AG04449 (cell line): ENCODE measurements at regions not wholly inside any gene's neighbourhood (a gene's known extent, or its start where the extent isn't known, plus 50 kb on each side); places are given as distances from the start of the nearest gene placed in this dataset.
A peak's percentile ranks its signal among the peaks of the same experiment; 100 is the strongest.

Source experiments
- CTCF ChIA-PET: fragments of 350-600 bp; formaldehyde crosslinking; extraction: SDS; loops from one replicate; lab custom pipeline; 2021; ENCODE audit warnings: antibody characterized with exemption; lab: Yijun Ruan, JAX
- POLR2A ChIA-PET: fragments of 400-600, 350-600 bp; formaldehyde crosslinking; extraction: SDS; loops from one replicate; lab custom pipeline; 2020; ENCODE audit warnings: antibody characterized with exemption, inconsistent platforms; lab: Yijun Ruan, JAX
- DNase-seq: peaks from one replicate; pipeline ENCODE4 v3.0.0-alpha.2; 2010; ENCODE audit warnings: low read depth, low spot score
- H3K4me3 ChIP-seq: 2 replicates; pipeline ENCODE4 v1.5.1; 2011; ENCODE audit warnings: low read depth, mild to moderate bottlenecking, control low read depth, low read length
- CTCF ChIP-seq: IDR thresholded peaks from one replicate; pipeline ENCODE4 v1.5.1; 2011; ENCODE audit warnings: mild to moderate bottlenecking, moderate library complexity, low read length, control low read depth, inconsistent platforms; ENCODE audit not compliant: insufficient read depth; ENCODE audit errors: missing control alignments

- CTCF ChIA-PET = interaction anchor here (0.7 to 1.0 kb wide), 3 partner anchors 47 to 563 kb away, joined by 3 to 4 read pairs (median 3); no protein-coding TSS in a partner anchor
- H3K4me3 ChIP-seq = no peak overlapping the region
- POLR2A ChIA-PET = no interaction called here
- DNase-seq = no peak
- TF ChIP-seq CTCF = no peak
These were observed 232.0 kb downstream of the SH3BP4 start for GRCh38 chr2:235183786-235184185.

- H3K4me3 ChIP-seq = no peak overlapping the region
- TF ChIP-seq CTCF = no peak
- POLR2A ChIA-PET = no interaction called here
- CTCF ChIA-PET = no interaction called here
- DNase-seq = no peak
These were observed 236.0 kb downstream of the SH3BP4 start for GRCh38 chr2:235187806-235188205.

DNA sequence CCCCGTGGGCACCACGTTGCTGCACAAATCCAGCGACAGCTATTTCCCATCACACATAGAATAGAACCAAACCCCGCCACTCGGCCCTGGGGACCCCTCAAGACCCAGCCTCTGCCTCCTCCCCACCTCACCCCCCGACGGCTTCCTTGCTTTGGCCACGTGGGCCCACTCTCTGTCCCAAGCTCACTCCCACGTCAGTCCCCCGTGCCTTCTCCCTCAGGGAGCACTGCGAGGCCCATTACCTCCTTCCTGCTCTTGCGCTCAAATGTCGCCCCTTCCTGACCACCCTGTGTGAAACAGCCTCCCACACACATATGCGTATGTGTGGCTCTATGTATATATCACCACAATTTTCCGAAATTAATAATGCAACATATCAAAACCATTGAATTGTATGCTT lies 239.7 kb downstream of the SH3BP4 start:
- POLR2A ChIA-PET = interaction anchor here (0.7 kb wide), 1 partner anchor 49 kb away, joined by 3 read pairs; no protein-coding TSS in a partner anchor
- no peak for DNase-seq
- CTCF ChIA-PET = interaction anchor here (1.0 kb wide), 3 partner anchors 12 to 56 kb away, joined by 3 read pairs; no protein-coding TSS in a partner anchor
- TF ChIP-seq CTCF = no peak
- peak overlapping the region; percentile 38; the same call in 1 of the 2 replicates for H3K4me3 ChIP-seq

DNA sequence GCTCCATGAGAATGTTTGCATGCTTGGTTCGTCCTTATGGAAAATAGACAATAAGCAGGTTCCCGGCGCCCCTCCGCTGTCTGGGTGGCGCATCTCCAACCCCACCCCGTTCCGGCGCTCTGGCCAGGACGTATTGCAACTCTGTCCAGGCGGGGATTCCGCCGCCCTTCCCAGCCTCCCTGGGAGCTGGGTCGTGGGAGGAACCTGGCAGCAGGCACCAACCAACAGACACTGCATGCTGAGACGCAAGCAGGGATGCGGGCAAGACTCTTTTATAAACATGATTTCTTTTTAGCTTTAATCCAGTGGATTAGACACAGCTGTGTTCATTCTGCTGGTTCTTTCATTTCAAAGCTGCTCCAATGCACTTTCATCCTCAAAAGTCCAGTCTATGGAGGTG lies 240.2 kb downstream of the SH3BP4 start:
- H3K4me3 ChIP-seq = peak overlapping the region; percentile 38
- no peak for TF ChIP-seq CTCF
- ChIA-PET CTCF (interaction anchor here (1.0 kb wide), 2 partner anchors 38 to 56 kb away, joined by 3 read pairs; no protein-coding TSS in a partner anchor), POLR2A (interaction anchor here (0.7 kb wide), 1 partner anchor 49 kb away, joined by 3 read pairs; no protein-coding TSS in a partner anchor)
- DNase-seq = no peak

DNA sequence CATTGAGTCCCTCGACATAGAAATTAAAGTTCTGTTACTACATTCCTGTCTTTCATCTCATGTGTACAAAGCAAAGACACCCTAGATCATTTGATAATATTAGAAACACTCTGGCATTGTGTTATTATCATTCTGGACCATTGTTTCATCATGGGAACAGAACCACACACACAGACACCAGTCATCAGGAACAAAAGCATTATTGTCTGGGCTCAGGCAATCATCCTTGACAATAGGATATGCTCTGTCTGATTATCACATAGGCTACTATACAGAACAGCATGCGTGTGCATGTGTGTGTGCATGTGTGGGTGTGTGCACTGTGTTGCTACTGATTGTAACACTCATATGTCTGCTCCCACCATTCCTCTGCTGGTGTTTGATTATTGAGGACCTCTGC lies 242.5 kb downstream of the SH3BP4 start:
- CTCF ChIA-PET = interaction anchor here (1.5 kb wide), 1 partner anchor 399 kb away, joined by 4 read pairs; no protein-coding TSS in a partner anchor
- POLR2A ChIA-PET = interaction anchor here (0.6 kb wide), 1 partner anchor 45 kb away, joined by 3 read pairs; no protein-coding TSS in a partner anchor
- H3K4me3 ChIP-seq = no peak overlapping the region
- TF ChIP-seq CTCF = no peak
- no peak for DNase-seq

- no peak for DNase-seq
- TF ChIP-seq CTCF = no peak
- POLR2A ChIA-PET = interaction anchor here (0.6 kb wide), 1 partner anchor 45 kb away, joined by 3 read pairs; no protein-coding TSS in a partner anchor
- no peak overlapping the region for H3K4me3 ChIP-seq
- CTCF ChIA-PET = no interaction called here
These were observed 243.0 kb downstream of the SH3BP4 start for GRCh38 chr2:235194836-235195235.
